IPS DF 4.7 (cell line): ENCODE measurements at regions not wholly inside any gene's neighbourhood (a gene's known extent, or its start where the extent isn't known, plus 50 kb on each side); places are given as distances from the start of the nearest gene placed in this dataset.
"Not testable (repeated sequence)": the region's sequence is repeated elsewhere in the genome, so short reads cannot be mapped to it uniquely, and the experiment has no call there.

ENCODE experiments used
- DNase-seq: peaks from one replicate; pipeline ENCODE4 v3.0.0-alpha.2; 2013; ENCODE audit warnings: low spot score; ENCODE audit errors: extremely low read depth

DNA sequence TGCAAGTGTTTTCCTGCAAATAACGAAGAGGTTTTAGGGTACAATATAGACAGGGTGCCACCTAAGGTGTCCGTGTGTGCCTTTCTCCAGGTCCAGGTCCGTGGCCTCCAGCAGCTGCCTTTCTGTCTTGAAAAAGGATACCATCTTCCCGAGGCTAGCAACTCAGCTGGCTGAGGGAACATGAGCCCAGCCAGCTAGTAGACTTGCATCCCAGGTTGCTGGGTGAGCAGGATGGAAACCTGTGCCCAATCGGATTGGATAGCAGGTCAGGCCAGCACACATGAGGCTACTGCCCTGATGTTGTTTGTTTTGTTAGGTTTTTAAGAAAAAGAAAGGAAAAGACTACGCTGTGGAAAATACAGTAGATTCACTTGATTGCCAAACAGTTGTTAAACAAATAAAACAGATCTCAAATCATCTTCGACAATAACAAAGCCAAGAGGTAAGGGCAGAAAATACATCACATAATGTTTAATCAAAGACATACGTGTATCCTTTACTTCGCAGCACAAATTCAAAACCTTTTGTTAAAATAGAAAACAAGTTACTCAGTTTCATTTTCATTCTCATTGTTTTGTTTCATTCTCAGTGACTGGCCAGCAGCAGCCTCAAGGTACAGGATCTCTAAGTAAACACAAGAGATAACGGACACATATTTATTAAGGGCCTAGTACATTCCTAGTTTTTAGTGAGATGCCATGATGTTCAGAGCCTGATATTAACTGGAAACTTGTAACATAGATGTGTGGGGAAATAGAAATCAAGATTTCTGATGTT is 661.2 kb upstream of the NR2F2 start:
- no peak for DNase-seq

DNA sequence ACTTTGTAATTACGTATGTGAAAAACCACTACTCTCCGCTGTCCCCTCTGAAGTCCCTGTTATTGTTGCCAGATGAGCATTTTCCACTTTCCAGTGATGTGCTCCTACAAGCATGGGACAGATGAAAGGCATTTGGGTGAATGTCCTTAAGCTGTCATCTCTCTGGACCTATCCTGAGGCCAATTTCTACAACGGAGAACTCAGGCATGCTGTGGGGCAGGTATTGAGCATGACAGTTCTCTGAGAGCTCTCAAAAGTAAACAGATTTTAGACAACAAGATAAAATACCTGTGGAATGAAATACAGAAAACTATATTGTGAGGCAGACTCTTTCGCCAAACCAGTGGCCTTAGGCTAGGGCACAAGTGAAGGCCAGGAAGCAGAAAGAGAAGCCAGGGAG is 656.5 kb upstream of the NR2F2 start:
- no peak for DNase-seq

DNA sequence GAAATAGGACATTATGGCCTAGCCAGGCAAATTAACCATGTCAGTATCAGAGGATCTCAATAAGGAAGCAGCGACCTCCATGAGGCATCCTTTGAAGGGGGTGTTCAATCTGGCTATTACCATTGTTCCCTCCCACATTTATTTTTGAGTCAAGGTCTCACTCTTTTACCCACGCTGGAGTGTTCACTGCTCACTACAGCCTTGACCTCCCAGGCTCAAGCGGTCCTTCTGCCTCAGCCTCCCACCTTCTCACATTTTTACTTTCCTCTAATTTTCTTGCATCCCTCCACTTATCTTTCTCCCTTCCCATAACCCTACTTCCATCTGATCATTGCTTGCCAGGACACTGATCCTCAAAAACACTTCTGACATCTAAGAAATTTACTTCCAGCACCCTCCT is 654.0 kb upstream of the NR2F2 start:
- no peak for DNase-seq

DNA sequence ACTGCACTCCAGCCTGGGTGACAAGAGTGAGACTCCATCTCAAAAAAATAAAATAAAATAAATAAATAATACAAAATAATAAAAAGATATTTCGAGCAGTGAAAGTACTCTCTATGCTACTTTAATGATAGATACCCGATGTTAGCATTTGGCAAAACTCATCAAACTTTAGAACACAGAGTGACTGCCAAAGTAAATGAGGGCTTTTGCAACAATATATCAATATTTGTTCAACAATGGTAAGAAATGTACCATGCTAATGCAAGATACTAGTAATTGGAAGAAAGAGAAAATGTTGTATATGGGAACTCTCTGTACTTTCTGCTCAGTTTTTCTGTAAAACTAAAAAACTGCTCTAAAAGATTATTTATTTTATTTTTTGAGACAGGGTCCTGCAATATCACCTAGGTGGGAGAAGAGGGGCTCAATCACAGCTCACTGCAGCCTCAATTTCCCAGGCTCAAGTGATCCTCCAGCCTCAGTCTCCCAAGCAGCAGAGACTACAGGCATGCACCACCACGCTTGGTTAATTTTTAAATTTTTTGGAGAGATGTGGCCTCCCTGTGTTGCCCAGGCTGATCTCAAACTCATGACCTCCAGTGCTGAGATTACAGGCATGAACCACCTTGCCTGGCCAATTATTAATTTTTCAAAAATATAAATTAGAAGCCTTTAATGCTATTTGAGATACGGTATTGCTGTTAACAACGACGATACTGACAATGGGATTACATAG is 650.5 kb upstream of the NR2F2 start:
- no peak for DNase-seq

DNA sequence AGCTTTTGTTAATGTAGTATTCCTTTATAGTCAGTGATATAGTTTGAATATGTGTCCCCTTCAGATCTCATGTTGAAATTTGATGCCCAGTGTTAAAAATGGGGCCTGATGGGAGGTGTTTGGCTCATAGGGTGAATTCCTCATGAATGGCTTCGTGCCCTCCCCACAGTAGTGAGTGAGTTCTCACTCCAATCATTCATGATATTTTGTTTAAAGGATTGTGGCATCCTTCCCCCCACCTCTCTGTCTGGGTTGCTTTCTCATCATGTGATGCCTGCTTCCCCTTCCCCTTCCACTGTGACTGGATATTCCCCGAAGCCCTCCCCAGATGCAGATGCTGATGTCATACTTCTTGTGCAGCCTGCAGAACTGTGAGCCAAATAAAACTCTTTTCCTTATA is 649.8 kb upstream of the NR2F2 start:
- no peak for DNase-seq

DNA sequence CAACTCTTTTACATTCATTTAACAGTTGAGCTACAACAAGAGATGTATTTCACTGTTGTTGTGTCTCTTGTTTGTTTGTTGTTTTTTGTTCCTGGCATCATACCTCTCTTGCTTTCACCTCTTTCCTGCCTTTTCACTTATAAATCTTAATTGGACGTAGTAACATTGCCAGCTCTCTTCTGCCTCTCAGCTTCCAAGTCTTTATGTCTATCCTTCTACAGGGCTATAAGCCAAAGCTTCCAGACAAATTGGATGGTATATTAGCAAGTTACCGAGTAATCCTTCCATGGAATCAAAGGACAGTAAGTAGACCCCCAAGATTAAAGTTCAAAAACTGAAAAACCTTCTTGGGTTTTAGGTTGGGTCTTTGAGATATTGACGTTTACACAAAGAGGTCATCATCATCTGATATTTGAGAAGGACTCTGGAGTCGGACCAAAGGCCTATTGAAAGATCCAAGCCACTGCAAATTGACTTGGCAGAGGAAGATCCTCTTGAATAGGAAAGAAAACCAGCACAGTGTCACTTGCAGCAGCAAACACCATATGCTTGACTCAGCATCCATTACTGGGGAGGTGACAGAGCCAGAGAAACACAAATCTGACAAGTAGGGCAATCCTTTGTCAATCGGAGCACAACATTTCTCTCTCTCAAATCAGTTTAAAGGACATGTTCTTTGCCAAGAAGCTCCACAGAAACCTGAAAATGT is 648.5 kb upstream of the NR2F2 start:
- DNase-seq = no peak

DNA sequence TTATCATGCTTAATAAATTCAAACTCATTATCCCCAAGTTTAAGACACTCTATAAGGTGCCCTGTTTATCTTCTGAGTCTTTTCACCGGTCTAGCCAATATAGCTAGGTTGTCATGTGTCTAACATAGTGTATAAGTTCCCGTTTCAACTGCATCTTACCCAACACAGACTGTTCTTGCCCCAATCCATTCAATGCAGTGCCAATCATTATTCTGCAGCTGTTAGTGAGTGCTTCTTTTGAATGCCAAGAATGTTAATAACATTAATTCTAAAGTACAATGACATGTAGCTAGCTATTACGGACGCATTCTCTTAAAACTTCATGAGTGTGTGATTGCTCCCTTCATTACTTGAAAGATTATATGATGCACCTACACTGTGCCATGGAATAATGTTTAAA is 646.4 kb upstream of the NR2F2 start:
- DNase-seq = no peak

DNA sequence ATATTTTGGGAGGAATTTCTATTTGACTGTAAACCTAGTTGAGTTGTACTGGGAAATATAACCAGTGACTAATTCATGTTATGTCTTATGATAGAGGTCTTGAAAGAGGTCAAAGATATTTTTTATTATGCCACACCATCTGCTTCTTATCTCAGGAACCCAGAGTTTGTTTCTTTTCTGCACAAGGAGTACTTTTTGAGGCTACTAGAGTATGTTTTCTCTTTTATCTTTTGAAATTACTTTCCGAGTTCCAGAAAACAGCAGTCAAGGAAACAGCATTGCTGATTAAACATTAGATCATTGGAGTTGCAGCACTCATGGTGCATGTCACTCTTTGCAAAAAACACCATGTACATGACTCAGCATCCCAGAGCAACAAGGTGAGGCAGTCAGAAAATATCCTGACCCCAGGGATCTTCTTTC is 645.8 kb upstream of the NR2F2 start:
- no peak for DNase-seq

DNA sequence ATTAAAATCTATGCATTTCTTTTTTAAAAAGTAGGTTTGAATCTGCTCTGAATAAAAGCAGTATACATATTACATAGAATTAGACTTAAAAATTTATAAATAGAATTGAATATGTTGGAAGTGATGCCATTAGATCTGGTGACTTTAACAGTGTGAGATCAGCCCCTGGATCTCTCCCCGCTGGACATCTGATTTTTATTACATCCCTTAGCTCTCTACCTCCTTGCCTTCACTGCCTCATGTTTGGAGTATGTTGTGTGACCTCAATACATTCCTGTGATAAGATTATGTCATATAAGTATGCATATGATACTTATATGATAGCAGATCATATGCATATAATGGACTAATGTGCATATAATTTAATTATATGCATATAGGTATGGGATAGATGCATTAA is 643.4 kb upstream of the NR2F2 start:
- DNase-seq = no peak

DNA sequence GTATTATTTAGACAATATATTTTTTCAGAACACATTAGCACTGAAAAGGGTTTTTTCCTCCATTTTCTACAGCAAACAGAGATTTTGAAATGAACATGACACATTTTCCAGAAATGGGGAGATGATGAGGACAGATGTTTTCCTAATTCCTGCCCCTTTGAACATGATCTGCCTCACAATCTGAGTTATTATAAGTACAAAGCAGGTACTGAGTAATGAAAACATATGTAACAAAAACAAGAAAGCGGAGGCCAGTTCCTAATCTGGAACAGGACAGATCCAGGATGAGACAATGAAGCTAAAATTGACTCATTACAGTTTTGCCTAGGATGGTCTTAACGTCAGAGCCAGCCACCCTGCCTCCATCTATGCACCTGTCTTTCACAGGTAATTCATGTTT is 642.8 kb upstream of the NR2F2 start:
- DNase-seq = no peak

DNA sequence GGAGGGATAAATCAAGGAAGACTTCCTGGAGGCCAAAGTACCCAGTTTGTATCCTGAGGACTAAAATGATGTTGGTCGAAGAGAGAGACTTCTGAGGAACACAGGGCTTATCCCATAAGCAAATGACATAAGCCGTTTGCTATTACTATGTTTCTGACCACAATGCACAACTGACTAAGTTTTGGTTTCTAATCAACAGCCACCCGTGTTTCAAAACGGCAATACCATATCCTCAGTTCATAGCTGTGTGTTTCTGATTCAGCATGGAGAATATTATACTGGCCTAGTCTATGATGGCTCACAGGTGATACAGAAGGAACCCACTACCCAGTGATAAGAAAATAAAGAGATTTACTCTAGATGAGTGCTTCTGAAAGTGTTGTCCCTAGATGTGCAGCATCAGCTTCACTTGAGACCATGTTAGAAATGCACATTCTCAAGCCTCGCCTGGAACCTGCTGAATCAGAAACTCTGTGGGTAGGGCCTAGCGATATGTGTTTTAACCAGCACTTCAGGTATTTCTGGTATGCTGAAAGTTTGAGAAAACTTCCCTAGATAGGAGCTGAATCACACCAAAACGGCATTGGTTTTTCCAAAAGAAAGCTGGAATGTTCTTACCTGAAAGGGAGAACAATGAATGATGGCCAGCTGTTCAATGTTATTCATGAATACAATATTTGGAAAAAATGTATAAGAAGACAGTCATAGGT is 639.7 kb upstream of the NR2F2 start:
- DNase-seq = no peak

DNA sequence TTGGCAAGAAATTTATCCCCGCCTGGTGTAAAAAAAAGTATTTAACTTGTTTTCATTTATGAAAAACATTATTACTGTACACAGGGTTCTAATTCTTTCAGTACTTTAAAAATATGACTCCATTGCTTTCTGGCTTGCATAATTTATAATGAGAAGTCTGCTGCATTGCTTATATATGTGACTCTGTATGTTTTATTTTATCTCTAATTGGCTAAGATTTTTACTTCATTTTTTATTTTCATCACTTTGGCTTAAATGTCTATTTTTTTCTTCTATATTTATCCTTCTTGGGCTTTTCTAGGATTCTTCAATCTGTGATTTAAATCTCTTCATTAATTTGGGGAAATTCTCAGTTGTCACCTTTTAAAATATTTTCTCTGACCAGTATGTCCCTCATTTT is 636.6 kb upstream of the NR2F2 start:
- no peak for DNase-seq

DNA sequence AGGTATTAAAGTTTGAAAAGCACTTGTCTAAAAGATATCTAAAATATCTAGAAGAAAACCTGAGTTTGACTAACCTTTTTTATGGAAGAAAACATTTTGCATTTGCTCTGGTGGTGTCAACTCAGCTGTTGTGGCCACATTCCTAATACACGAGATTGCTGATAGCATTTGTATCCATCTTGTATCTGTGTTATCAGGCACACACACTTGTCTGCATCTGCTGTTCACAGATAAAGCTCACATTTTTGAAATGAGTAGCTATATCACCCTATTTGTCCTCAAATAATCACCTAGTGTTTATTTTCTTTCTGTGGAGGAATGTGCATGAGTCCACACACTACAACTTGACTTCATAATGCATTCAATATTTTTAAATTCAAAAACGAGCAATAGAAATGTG is 632.3 kb upstream of the NR2F2 start:
- DNase-seq = no peak

DNA sequence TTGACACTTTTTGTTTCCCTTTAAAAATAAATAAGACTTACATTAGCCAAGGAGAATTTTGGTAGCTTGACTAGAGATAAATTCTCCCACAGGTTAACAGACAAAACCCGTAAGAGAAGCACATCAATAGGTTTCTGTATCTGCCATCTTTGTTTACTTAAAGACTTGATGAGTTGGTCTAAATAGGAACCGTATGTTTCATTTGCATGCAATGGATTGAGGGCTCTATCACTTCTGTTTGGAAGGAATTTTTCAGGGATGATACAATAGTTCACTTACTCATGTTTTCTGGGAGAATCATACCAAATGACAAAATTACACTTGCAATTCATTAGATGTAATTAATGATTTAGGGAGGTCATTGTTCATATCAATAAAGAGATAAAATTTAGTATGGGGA is 631.5 kb upstream of the NR2F2 start:
- no peak for DNase-seq

DNA sequence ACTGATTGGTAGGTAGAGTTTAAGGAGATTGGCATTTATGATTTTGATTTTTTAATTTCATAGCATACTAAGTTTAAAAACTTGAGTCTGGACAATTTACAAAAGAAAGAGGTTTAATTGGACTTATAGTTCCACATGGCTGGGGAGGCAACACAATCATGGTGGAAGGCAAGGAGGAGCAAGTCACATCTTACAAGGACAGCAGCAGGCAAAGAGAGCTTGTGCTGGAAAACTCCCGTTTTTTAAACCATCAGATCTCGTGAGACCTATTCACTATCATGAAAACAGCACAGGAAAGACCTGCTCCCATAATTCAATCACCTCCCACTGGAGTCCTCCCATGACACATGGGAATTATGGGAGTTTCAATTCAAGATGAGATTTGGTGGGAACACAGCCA is 630.9 kb upstream of the NR2F2 start:
- DNase-seq = no peak

DNA sequence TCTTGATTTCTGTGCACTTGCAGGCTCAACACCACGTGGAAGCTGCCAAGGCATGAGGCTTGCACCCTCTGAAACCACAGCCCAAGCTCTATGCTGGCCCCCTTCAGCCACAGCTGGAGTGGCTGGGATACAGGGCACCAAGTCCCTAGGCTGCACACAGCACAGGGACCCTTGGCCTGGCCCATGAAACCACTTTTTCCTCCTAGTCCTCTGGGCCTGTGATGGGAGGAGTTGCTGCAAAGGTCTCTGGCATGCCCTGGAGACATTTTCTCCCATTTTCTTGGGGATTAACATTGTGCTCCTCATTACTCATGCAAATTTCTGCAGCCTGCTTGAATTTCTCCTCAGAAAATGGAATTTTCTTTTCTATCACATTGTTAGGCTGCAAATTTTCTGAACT is 629.8 kb upstream of the NR2F2 start:
- DNase-seq = not testable (repeated sequence)

DNA sequence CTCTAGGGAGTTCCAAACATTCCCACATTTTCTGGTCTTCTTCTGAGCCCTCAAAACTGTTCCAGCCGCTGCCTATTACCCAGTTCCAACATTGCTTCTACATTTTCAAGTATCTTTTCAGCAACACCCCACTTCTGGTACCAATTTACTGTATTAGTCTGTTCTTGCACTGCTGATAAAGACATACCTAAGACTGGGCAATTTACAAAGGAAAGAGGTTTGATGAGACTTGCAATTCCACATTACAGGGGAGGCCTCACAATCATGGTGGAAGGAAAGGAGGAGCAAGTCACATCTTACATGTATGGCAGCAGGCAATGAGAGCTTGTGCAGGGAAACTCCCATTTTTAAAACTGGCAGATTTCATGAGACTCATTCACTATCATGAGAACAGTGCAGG is 629.1 kb upstream of the NR2F2 start:
- DNase-seq = no peak

DNA sequence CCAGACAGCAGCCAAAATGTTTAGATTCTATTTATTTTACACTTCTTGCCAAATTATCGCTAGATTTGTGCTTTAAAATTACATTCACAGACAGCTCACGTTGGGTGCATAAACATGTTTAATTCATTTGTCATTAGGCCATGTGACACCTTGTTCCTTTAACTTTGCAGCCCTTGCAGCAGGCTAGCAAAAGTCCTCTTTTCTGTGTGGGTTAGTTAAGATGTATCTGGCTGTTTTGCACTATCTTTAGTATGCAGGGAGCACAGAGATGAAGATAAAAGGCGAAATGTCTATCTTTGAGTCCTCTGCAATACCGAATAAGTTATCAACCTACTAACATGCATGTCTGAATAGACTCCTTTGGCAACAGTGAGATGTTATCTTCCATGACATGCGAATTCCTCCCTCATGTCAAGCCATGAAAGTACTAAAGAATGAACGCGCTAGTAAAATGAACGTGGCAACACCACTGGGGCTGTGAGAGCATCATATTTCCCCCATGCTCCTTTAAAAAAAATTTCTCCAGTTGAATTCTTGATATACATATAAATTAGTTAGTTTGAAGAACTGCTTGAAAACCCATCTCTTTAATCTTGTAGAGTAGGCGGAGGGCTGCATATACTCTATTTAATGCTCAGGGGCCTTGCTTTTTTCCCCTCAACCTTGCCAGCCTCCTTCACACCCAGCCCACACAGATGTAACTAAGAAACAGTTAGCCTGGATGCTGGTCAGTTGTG is 620.4 kb upstream of the NR2F2 start:
- no peak for DNase-seq

DNA sequence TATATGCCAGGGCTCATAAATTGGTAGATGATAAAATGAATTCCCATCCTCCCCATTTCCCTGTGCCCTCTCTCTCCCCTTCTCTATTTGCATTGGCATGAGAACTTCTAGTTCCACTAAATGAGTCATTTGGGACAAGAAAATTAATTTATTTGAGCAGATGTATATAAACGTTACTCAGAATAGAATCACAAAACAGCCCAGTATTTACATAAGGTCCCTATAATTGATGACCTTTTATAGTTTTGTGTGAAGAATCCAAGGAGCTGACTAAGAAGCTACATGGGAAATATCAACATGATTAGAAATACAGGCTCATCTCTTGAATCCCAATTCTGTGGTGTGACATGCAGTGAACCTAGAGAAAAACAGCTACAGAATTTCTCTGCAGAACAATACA is 617.7 kb upstream of the NR2F2 start:
- no peak for DNase-seq

DNA sequence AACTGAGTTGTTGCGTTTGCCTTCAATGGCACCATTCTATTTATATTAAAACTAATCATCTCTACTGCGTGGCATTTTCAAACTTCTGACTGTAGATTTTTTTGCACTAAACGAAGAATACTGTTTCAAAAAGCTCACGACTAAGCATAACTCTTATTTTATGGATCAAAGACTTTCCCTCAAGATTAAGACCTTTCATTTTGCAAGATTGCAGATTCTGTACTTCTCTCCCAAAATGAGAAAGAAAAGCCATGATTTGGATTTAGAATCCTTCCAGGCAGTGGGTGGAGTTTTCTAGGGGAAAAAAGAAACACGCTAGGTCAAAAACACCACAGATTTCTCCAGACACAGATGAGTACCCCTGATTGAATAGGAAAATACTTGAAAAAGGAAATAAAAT is 617.2 kb upstream of the NR2F2 start:
- no peak for DNase-seq
